PFSK-1 (cell line): ENCODE measurements at regions not wholly inside any gene's neighbourhood (a gene's known extent, or its start where the extent isn't known, plus 50 kb on each side); places are given as distances from the start of the nearest gene placed in this dataset.

Experiments used
- POLR2AphosphoS5 ChIP-seq: IDR thresholded peaks from 2 replicates; pipeline ENCODE4 v1.6.1; 2012; ENCODE audit warnings: low read depth, mild to moderate bottlenecking, control low read depth, low read length, moderate library complexity
- SIN3A ChIP-seq: IDR thresholded peaks from 2 replicates; pipeline ENCODE4 v1.6.1; 2012; ENCODE audit warnings: mild to moderate bottlenecking, low read length, moderate library complexity, borderline replicate concordance; ENCODE audit not compliant: insufficient read depth
- TAF1 ChIP-seq: IDR thresholded peaks from 2 replicates; pipeline ENCODE4 v1.6.1; 2012; ENCODE audit warnings: low read length, control low read depth, borderline replicate concordance; ENCODE audit not compliant: insufficient read depth

DNA sequence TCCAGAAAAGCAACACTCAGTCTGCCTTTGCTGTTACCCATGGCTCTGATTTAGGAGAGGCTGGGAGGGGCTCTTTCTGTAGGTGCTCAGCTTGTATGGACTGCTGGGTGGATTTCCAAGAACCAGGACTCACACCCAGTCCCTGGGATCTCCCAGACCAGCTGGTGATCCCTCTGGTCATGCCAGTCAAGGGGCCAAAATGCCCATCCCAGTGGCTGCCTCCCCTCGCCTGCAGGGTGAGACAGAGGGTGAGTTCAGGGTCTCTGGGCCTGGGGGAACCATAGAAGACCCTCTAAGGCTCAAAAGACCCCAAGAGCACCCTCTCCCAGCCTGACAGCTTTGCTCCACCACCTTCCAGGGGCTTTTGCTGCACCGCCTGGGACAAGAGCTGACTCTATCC is 78.6 kb upstream of the MYL2 start:
- TF ChIP-seq TAF1 (no peak), POLR2AphosphoS5 (no peak), SIN3A (no peak)
